GM18867 (cell line): ENCODE measurements at regions not wholly inside any gene's neighbourhood (a gene's known extent, or its start where the extent isn't known, plus 50 kb on each side); places are given as distances from the start of the nearest gene placed in this dataset.

Source experiments
- ATAC-seq: cut with Tn5 transposase; IDR thresholded peaks from one replicate; pipeline ENCODE4 v1.9.1; 2021; ENCODE audit warnings: mild to moderate bottlenecking, moderate library complexity; ENCODE audit not compliant: unreplicated experiment

DNA sequence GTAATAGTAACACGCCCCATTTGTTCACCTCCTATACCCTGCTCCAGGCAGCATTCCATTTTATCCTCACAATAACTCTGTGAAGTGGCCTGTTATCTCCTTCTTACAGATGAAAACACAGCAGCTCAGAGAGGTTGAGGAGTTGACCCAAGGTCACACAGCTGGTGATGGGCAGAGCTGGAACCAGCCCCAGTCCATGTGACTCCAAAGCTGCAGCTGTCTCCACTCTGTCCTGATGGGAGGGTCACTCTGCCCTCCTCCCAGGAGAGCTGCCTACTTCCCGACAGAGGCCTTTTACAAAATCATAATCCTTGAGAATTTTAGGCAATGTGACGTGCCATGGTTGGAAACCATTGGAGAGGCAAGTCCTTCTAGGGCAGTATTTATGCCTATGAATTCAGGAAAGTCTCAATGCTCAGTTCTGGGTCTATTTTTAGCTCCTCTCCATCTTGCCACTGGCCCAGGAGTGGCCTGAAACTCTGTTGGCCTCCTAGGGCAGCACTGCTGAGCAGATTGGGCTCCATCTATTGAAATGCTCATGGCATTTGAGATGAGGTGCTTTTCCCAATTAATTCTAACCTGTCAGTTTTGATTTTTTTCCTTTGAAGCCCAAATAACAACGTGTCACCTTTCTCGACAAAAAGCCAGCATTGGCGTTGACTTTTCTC, 50.1 kb upstream of the KCNK12 start:
- no peak for ATAC-seq
